ENCODE measurements at regions not wholly inside any gene's neighbourhood (a gene's known extent, or its start where the extent isn't known, plus 50 kb on each side); places are given as distances from the start of the nearest gene placed in this dataset.

GRCh38 chr2:228401065-228401912 is 219.8 kb upstream of the SPHKAP start:
- no peak for TF ChIP-seq CTCF (IDR thresholded peaks at IDR 0.05)
- TF ChIP-seq POLR2A (IDR thresholded peaks at IDR 0.05): no peak

All from Peyer's patch (tissue), 4 donors.